ENCODE measurements at regions not wholly inside any gene's neighbourhood (a gene's known extent, or its start where the extent isn't known, plus 50 kb on each side); places are given as distances from the start of the nearest gene placed in this dataset.

- no peak for DNase-seq (ENCODE audit: low spot score)
- no peak for TF ChIP-seq CTCF (IDR thresholded peaks at IDR 0.05; ENCODE audit: borderline replicate concordance, control extremely low read depth, extremely low read depth, insufficient read depth, missing control alignments)
- in situ Hi-C loops (cut with MboI; ENCODE audit: low sequenced_read_pairs, unreplicated experiment) = no loop called here
These were observed 162.1 kb upstream of the VASH1 start for GRCh38 chr14:76599141-76599540.

GRCh38 chr14:76599559-76600287 lies 161.5 kb upstream of the VASH1 start:
- in situ Hi-C loops (cut with MboI; ENCODE audit: low sequenced_read_pairs, unreplicated experiment) = no loop called here
- DNase-seq (ENCODE audit: low spot score) = no peak
- no peak for TF ChIP-seq CTCF (IDR thresholded peaks at IDR 0.05; ENCODE audit: borderline replicate concordance, control extremely low read depth, extremely low read depth, insufficient read depth, missing control alignments)

GRCh38 chr14:76603713-76604112 lies 157.6 kb upstream of the VASH1 start:
- in situ Hi-C loops (cut with MboI; ENCODE audit: low sequenced_read_pairs, unreplicated experiment) = no loop called here
- DNase-seq (ENCODE audit: low spot score) = no peak
- no peak for TF ChIP-seq CTCF (IDR thresholded peaks at IDR 0.05; ENCODE audit: borderline replicate concordance, control extremely low read depth, extremely low read depth, insufficient read depth, missing control alignments)

- DNase-seq (ENCODE audit: low spot score) = no peak
- in situ Hi-C loops (cut with MboI; ENCODE audit: low sequenced_read_pairs, unreplicated experiment) = no loop called here
- no peak for TF ChIP-seq CTCF (IDR thresholded peaks at IDR 0.05; ENCODE audit: borderline replicate concordance, control extremely low read depth, extremely low read depth, insufficient read depth, missing control alignments)
These were observed 153.8 kb upstream of the VASH1 start for GRCh38 chr14:76607510-76607909.

- TF ChIP-seq CTCF (IDR thresholded peaks at IDR 0.05; ENCODE audit: borderline replicate concordance, control extremely low read depth, extremely low read depth, insufficient read depth, missing control alignments) = no peak
- in situ Hi-C loops (cut with MboI; ENCODE audit: low sequenced_read_pairs, unreplicated experiment) = no loop called here
- DNase-seq (ENCODE audit: low spot score) = no peak
These were observed 148.6 kb upstream of the VASH1 start for GRCh38 chr14:76612654-76613053.

GRCh38 chr14:76613616-76614015 lies 147.7 kb upstream of the VASH1 start:
- in situ Hi-C loops (cut with MboI; ENCODE audit: low sequenced_read_pairs, unreplicated experiment) = no loop called here
- TF ChIP-seq CTCF (IDR thresholded peaks at IDR 0.05; ENCODE audit: borderline replicate concordance, control extremely low read depth, extremely low read depth, insufficient read depth, missing control alignments) = no peak
- DNase-seq (ENCODE audit: low spot score) = no peak
